GM21381 (cell line): ENCODE measurements at regions not wholly inside any gene's neighbourhood (a gene's known extent, or its start where the extent isn't known, plus 50 kb on each side); places are given as distances from the start of the nearest gene placed in this dataset.
"Not testable (repeated sequence)": the region's sequence is repeated elsewhere in the genome, so short reads cannot be mapped to it uniquely, and the experiment has no call there.

ENCODE experiments used
- ATAC-seq: cut with Tn5 transposase; IDR thresholded peaks from one replicate; pipeline ENCODE4 v1.9.1; 2021; ENCODE audit warnings: mild to moderate bottlenecking, moderate library complexity; ENCODE audit not compliant: unreplicated experiment

- no peak for ATAC-seq
Observed at GRCh38 chr20:54324041-54324440, 116.2 kb downstream of the PFDN4 start.

GRCh38 chr20:54324652-54325285, 116.9 kb downstream of the PFDN4 start:
- no peak for ATAC-seq

- ATAC-seq, result no peak
Observed at GRCh38 chr20:54335299-54335698, 127.4 kb downstream of the PFDN4 start.

DNA sequence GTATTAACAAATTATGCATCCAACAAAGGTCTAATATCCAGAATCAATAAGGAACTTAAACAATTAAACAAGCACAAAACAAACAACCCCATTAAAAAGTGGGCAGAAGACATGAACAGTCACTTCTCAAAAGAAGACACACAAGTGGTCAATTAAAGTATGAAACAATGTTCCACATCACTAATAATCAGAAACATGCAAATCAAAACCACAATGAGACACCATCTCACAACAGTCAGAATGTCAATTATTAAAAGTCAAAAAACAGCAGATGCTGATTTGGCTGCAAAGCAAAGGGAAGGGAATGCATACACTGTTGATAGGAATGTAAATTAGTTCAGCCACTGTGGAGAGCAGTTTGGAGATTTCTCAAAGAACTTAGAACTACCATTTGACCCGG, 129.3 kb downstream of the PFDN4 start:
- no peak for ATAC-seq

DNA sequence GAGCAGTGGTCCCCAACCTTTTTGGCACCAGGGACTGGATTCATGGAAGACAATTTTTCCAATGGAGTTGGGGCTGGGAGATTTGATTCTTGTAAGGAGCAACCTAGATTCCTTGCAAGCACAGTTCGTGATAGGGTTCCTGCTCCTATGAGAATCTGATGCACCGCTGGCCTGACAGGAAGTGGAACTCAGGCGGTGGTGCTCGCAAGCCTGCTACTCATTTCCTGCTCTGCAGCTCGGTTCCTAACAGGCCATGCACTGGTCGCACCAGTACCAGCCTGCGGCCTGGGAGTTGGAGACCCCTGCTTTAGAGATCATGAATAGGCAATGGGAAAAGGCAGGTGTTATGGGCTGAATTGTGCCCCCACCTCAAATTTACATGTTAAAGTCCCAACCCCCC, 131.2 kb downstream of the PFDN4 start:
- no peak for ATAC-seq

DNA sequence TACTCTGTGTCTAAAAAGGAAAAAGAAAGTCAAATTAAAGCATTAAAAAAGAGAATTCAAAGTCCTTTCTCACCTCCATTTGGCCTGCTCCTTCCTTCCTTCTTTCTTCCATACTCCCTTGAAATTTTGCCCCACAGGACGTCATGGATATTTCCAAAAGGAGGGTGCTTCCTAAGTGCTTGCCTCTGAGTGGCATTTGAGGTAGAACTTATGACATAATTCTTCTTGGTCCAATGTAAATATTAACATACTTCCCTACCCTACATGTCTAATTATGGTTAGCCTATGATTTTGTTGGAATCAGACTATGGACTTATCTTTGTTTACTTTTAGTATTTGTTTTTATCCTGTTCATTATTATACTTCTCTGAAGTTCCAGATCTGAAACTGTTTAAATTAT, 132.3 kb downstream of the PFDN4 start:
- no peak for ATAC-seq

GRCh38 chr20:54340667-54341081, 132.8 kb downstream of the PFDN4 start:
- ATAC-seq, result no peak

DNA sequence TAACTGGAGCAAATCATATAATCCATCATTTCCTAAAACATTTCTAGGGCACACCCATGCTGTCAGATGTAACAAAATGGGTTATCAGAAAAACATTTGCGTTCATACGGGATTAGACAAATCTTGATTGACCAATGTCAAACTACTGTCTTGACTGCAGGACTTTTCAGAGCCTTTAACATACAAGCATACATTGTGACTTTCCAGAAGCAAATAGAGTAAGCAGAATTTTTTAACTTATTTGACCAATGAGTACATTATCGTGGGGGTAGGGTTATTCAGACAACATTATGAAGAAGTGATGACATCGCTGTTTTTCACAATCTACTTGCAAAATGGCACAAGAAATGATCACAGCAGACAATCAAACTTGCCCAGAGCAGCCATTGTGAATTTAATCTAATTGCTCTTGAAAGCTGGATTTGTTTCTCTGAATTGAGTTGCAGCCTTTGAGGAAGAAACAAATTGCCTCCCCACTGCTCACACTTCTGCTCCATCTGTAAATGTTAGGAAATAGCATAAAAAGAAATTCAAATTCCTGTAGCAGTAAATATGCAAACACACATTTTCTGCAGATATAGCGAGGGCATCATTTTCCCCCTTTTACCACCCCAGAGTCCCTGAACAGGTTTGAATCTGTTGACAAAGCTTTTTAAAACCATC, 133.0 kb upstream of the DOK5 start:
- ATAC-seq, result no peak

DNA sequence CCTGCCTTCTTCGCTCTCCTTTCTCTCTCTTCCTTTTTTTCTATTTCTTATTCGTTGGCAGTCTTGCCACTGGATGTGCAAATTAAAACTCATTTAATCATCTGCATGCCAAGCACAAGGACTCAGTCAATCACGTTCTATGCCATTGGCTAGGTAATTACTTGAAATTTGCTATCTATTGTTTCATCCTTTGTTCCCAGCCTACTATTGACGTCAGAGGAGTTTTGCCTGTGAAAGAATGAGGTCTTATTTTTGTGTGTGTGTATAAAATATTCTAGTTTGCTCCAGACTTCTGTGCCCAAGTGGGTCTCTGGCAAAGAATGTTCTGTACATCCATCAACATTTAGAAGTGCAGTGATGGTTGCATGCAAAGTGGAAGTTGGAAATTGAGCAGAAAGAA, 132.3 kb upstream of the DOK5 start:
- ATAC-seq, result no peak

DNA sequence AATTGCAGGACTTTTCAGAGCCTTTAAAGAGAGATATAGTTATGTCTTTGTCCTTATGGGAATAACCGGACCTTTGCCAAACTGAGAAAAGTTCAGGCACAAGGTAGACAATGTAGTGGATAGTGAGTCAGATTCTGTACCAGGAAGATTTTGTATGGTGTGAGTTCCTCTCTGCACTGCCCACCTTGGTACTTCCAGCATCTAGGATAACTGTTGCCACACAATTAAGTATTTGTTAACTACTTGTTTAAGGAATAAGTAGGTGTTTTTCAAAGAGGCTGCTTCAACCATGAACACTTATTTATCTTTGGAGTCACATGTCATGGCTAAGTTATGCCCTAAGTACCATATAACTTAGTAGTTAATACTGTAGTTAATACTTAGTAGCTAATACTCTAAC, 131.8 kb upstream of the DOK5 start:
- ATAC-seq, result no peak

- ATAC-seq, result no peak
Observed at GRCh38 chr20:54344832-54345231, 130.6 kb upstream of the DOK5 start.

DNA sequence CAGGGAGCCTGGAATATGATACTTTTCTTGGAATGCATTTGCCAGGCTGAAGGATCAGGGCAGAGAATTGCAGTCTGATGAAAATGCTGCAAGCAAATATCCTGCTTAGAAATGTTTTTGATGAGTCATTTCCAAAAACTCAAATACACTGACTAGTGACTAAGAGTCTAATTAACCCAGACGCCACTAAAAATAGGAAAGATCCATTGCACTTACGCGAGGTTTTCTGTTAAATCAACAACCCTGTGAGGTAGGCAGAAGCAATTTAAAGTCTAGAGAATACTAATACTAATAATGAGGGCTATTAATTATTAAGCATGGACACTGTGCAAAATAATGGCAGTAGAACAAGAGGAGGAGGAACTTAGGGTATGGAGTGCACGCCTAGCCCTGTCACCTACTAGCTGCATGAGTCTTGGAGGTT, 130.1 kb upstream of the DOK5 start:
- ATAC-seq, result peak; percentile 61

- peak; percentile 19 for ATAC-seq
Observed at GRCh38 chr20:54345821-54346220, 129.6 kb upstream of the DOK5 start.

DNA sequence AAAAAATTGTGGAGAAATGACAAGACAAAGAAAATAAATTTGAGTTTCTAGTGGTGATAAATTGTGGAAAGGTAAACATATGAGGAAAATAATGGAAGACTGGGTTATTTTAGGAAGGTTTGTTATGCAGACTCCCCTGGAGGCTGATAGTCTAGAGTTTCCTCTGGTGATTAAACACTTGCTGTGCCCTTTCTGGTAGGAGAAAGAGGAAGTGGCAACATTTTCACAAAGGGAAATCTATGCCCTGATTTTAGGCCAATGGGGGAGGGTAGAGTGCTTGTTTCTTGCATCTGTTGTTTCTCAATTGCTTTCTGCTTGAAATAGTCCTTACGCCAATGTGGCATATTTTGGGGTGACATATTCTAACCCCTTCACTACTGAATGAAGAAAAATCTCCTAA, 129.1 kb upstream of the DOK5 start:
- ATAC-seq, result no peak

- ATAC-seq, result no peak
Observed at GRCh38 chr20:54347166-54347833, 128.1 kb upstream of the DOK5 start.

GRCh38 chr20:54350415-54350814, 125.0 kb upstream of the DOK5 start:
- no peak for ATAC-seq

GRCh38 chr20:54351371-54352136, 123.8 kb upstream of the DOK5 start:
- ATAC-seq, result no peak

- ATAC-seq, result not testable (repeated sequence)
Observed at GRCh38 chr20:54352541-54352940, 122.9 kb upstream of the DOK5 start.

- no peak for ATAC-seq
Observed at GRCh38 chr20:54353292-54353691, 122.1 kb upstream of the DOK5 start.

DNA sequence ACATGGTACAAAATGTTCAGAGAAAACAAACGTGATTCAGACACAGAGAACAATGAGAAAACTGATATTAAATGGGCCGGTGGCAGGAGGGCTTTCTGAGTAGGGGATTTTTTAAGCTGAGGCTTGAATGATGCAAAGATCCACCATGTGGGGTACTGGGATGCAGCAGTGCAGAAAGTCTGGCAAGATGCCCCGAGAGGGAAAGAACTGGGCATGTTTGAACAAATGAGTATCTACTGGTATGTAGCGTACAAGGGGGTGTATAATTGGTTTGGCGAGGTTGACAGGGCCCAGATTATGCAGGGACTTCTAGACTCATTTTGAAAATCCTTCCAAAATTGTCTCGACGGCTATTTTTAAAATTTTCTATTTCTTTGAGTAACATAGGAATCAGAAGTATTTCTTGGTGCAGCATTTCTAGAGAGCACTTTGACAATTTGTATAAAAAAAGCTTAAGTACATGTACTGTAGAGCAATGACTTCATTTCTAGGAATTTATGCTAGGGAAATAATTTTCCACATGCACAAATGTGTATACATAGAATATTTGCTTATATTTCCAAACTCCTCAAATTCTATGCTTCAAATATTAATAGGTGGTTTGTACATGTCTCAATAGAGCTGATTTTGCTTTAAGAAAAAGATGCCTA, 119.6 kb upstream of the DOK5 start:
- ATAC-seq, result no peak

- ATAC-seq, result no peak
Observed at GRCh38 chr20:54356801-54357200, 118.6 kb upstream of the DOK5 start.
